KMS-11 (cell line): ENCODE measurements at regions not wholly inside any gene's neighbourhood (a gene's known extent, or its start where the extent isn't known, plus 50 kb on each side); places are given as distances from the start of the nearest gene placed in this dataset.

ENCODE experiments used
- H2AFZ ChIP-seq: fragments of 200-600 bp; sonication (generic); 2 replicates; pipeline ENCODE4 v1.6.1; 2016; ENCODE audit warnings: antibody characterized with exemption, mixed run types, low read depth
- H3K27ac ChIP-seq: fragments of 200-600 bp; sonication (generic); 2 replicates; pipeline ENCODE4 v1.6.1; 2016; ENCODE audit warnings: mild to moderate bottlenecking, mixed run types
- H3K27me3 ChIP-seq: fragments of 200-600 bp; sonication (generic); 2 replicates; pipeline ENCODE4 v1.6.1; 2017; ENCODE audit warnings: mild to moderate bottlenecking, low read depth, mixed run types, moderate library complexity; ENCODE audit not compliant: insufficient read depth
- H3K36me3 ChIP-seq: fragments of 200-600 bp; sonication (generic); 2 replicates; pipeline ENCODE4 v1.6.1; 2017; ENCODE audit warnings: mild to moderate bottlenecking, mixed run types; ENCODE audit not compliant: insufficient read depth
- H3K4me1 ChIP-seq: fragments of 200-600 bp; sonication (generic); 2 replicates; pipeline ENCODE4 v1.6.1; 2016; ENCODE audit warnings: mild to moderate bottlenecking, low read depth, mixed run types; ENCODE audit not compliant: poor library complexity, severe bottlenecking
- H3K4me2 ChIP-seq: fragments of 200-600 bp; sonication (generic); 2 replicates; pipeline ENCODE4 v1.7.0; 2016; ENCODE audit warnings: mild to moderate bottlenecking, mixed run types
- H3K4me3 ChIP-seq: fragments of 200-600 bp; sonication (generic); IDR thresholded peaks from 2 replicates; pipeline ENCODE4 v1.6.1; 2017; ENCODE audit warnings: low read depth, low read length, mixed read lengths; ENCODE audit not compliant: insufficient read depth
- H3K79me2 ChIP-seq: fragments of 200-600 bp; sonication (generic); 2 replicates; pipeline ENCODE4 v1.6.1; 2016; ENCODE audit warnings: low read depth, mixed run types; ENCODE audit not compliant: insufficient read depth
- H3K9ac ChIP-seq: fragments of 200-600 bp; sonication (generic); 2 replicates; pipeline ENCODE4 v1.6.1; 2016; ENCODE audit warnings: mild to moderate bottlenecking, mixed run types
- H4K20me1 ChIP-seq: fragments of 200-600 bp; sonication (generic); 2 replicates; pipeline ENCODE4 v1.6.1; 2016; ENCODE audit warnings: mild to moderate bottlenecking, mixed run types; ENCODE audit not compliant: insufficient read depth
- CTCF ChIP-seq: fragments of 200-600 bp; sonication (generic); conservative IDR thresholded peaks from 2 replicates; pipeline ENCODE4 v1.6.1; 2017; ENCODE audit warnings: low read depth, mild to moderate bottlenecking, antibody characterized with exemption, low read length, moderate library complexity, mixed read lengths

- H3K27ac ChIP-seq, result no peak overlapping the region
- no peak overlapping the region for H2AFZ ChIP-seq
- H3K4me3 ChIP-seq, result no peak overlapping the region
- H3K4me1 ChIP-seq, result no peaks in the 10 kb centered on the region
- TF ChIP-seq CTCF, result no peak
- no peaks in the 10 kb centered on the region for H3K27me3 ChIP-seq
- no peaks in the 10 kb centered on the region for H3K36me3 ChIP-seq
- H3K79me2 ChIP-seq, result no peaks in the 10 kb centered on the region
- H3K9ac ChIP-seq, result no peak overlapping the region
- H4K20me1 ChIP-seq, result no peaks in the 10 kb centered on the region
- H3K4me2 ChIP-seq, result no peak overlapping the region
Observed at GRCh38 chr6:165742047-165742446, 79.0 kb upstream of the PDE10A start.

DNA sequence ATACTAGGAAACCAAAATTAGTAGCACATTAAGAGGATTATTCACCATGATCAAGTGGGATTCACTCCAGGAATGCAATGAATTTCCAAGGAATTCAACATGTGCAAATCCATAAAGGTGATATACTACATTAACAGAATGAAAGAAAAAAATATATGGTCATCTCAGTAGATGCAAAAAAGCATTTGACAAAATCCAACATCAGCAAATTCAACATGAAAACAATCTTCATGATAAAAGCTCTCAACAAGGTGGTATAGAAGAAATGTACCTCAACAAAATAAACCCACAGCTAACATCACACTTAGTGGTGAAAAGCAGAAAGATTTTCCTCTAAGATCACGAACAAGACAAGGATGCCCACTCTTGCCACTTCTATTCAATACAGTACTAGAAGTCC, 74.4 kb upstream of the PDE10A start:
- no peaks in the 10 kb centered on the region for H3K4me1 ChIP-seq
- H3K27ac ChIP-seq, result no peak overlapping the region
- no peak overlapping the region for H2AFZ ChIP-seq
- H4K20me1 ChIP-seq, result no peaks in the 10 kb centered on the region
- TF ChIP-seq CTCF, result no peak
- H3K36me3 ChIP-seq, result no peaks in the 10 kb centered on the region
- H3K4me2 ChIP-seq, result no peak overlapping the region
- no peaks in the 10 kb centered on the region for H3K27me3 ChIP-seq
- H3K9ac ChIP-seq, result no peak overlapping the region
- no peak overlapping the region for H3K4me3 ChIP-seq
- no peaks in the 10 kb centered on the region for H3K79me2 ChIP-seq

DNA sequence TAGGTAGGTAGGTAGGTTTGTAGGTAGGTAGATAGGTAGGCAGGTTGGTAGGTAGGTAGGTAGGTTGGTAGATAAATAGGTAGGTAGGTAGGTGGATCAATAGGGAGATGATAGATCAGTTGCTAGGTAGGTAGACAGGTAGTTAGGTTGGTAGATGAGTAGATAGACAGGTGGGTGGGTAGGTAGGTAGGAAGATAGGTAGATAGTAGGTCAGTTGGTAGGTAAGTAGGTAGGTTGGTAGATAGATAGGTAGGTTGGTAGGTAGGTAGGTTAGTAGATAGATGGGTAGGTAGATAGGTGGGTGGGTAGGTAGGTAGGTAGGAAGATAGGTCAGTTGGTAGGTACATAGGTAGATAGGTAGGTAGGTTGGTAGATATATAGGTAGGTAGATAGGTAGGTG, 72.0 kb upstream of the PDE10A start:
- Histone ChIP-seq H2AFZ (no peak overlapping the region), H3K4me3 (no peak overlapping the region), H4K20me1 (no peaks in the 10 kb centered on the region), H3K27me3 (no peaks in the 10 kb centered on the region), H3K4me1 (no peaks in the 10 kb centered on the region), H3K4me2 (no peak overlapping the region), H3K79me2 (no peaks in the 10 kb centered on the region), H3K36me3 (no peaks in the 10 kb centered on the region), H3K27ac (no peak overlapping the region), H3K9ac (no peak overlapping the region)
- TF ChIP-seq CTCF, result no peak

GRCh38 chr6:165733489-165733791, 70.4 kb upstream of the PDE10A start:
- Histone ChIP-seq H2AFZ (no peak overlapping the region), H3K4me2 (no peak overlapping the region), H4K20me1 (no peaks in the 10 kb centered on the region), H3K9ac (no peak overlapping the region), H3K79me2 (no peaks in the 10 kb centered on the region), H3K27me3 (no peaks in the 10 kb centered on the region), H3K27ac (no peak overlapping the region), H3K36me3 (no peaks in the 10 kb centered on the region), H3K4me1 (no peaks in the 10 kb centered on the region), H3K4me3 (no peak overlapping the region)
- TF ChIP-seq CTCF, result no peak
